ENCODE measurements at regions not wholly inside any gene's neighbourhood (a gene's known extent, or its start where the extent isn't known, plus 50 kb on each side); places are given as distances from the start of the nearest gene placed in this dataset.

DNA sequence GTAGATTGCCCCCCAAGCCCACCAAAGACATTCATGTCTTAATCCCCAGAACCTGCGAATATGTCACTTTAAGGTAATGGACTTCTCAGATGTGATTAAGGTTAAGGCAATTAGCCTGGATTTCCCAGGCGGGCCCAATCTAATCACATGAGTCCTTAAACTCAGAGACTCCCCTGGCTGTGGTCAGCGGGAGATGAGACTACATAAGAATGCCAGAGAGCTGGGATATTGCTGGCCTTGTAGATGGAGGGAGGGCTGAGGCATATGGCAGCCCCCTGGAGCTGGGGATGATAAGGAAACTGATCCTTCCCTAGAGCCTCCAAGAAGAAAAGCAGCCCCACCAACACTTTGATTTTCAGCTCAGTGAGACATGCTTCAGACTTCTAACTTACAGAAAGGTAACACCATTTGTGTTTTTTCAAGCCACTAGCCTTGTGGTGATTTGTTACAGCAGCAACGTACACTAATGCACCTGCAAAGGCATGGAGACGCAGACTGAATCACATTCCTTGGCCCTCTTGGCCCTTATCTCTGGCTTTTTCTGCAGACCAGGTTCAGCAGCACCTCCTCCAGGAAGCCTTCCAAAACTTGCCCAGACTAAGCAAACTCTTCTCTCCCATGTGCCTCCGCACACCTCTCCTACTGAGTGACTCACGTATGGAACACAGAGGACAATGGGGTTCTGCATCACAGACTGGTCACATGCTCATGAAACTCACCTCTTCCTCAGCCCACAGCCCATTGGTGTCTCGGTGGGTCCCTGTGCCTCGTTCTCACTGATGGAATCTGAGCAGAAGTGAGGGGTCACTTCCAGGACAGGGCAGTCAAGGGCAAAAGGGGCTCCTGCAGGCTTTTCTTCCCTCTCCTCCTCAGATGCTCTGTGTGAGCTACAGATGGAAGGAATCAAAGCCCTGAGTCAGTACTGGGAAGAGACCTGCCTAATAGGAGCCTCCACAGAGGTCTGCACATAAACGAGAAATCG lies 86.3 kb upstream of the HMGXB4 start:
- TF ChIP-seq, protein P1, sequence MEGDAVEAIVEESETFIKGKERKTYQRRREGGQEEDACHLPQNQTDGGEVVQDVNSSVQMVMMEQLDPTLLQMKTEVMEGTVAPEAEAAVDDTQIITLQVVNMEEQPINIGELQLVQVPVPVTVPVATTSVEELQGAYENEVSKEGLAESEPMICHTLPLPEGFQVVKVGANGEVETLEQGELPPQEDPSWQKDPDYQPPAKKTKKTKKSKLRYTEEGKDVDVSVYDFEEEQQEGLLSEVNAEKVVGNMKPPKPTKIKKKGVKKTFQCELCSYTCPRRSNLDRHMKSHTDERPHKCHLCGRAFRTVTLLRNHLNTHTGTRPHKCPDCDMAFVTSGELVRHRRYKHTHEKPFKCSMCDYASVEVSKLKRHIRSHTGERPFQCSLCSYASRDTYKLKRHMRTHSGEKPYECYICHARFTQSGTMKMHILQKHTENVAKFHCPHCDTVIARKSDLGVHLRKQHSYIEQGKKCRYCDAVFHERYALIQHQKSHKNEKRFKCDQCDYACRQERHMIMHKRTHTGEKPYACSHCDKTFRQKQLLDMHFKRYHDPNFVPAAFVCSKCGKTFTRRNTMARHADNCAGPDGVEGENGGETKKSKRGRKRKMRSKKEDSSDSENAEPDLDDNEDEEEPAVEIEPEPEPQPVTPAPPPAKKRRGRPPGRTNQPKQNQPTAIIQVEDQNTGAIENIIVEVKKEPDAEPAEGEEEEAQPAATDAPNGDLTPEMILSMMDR (IDR thresholded peaks at IDR 0.05): no peak
- TF ChIP-seq EZH2 (IDR thresholded peaks at IDR 0.05): no peak
- TF ChIP-seq EZH2phosphoT487 (IDR thresholded peaks at IDR 0.05): no peak

Measured in neural progenitor cell (in vitro differentiated cells).